ENCODE measurements at regions not wholly inside any gene's neighbourhood (a gene's known extent, or its start where the extent isn't known, plus 50 kb on each side); places are given as distances from the start of the nearest gene placed in this dataset.

DNA sequence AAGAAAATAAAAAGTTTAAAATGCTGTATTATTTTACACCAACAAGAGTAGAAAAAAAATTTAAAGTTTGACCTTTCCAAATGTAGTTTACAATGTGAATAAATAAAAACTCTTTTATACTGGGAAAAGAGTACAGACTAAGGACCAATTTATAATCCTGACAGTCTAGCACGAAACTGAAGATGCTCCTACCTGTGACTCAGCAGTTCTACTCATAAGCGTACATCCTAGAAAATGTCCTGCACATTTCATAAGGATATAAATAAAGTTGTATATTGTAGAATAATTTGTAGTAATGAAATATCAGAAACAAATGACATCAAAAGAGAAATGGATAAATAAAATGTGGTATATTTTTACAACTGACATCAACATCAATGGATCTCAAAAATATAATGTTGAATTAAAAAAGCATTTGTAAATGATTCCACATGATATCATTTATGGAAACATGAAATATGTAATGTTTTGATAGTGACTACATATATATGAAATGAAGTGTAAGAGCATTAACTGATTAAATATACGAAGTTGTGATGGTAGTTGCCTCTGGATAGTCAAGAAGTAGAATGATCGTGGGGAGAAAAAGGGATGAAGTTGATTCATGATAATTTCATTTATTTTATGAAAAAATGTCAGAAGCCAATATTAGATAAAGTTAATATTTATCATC lies 161.3 kb upstream of the CBLB start:
- no peak overlapping the region for H3K4me3 ChIP-seq (ENCODE audit: low read depth, low read length)
- no peak for DNase-seq (ENCODE audit: low read depth)
- TF ChIP-seq, protein P1, sequence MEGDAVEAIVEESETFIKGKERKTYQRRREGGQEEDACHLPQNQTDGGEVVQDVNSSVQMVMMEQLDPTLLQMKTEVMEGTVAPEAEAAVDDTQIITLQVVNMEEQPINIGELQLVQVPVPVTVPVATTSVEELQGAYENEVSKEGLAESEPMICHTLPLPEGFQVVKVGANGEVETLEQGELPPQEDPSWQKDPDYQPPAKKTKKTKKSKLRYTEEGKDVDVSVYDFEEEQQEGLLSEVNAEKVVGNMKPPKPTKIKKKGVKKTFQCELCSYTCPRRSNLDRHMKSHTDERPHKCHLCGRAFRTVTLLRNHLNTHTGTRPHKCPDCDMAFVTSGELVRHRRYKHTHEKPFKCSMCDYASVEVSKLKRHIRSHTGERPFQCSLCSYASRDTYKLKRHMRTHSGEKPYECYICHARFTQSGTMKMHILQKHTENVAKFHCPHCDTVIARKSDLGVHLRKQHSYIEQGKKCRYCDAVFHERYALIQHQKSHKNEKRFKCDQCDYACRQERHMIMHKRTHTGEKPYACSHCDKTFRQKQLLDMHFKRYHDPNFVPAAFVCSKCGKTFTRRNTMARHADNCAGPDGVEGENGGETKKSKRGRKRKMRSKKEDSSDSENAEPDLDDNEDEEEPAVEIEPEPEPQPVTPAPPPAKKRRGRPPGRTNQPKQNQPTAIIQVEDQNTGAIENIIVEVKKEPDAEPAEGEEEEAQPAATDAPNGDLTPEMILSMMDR (conservative IDR thresholded peaks at IDR 0.05; ENCODE audit: low read depth, low read length), result no peak

DNA sequence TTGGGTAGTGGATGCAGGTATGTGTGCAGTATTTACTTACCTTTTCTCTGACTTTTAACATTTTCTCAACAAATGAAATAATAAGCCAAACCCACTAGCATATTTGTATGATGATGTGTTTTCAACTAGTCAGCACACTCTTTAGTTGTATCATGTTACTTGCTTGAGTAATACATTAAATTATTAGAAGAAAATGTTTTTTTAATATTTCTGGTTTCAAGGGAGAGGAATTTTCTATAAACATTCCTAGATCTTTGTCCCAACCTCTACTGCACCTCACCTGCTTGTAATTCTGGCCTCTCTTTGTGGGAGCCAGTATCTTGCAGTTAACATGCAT lies 161.8 kb upstream of the CBLB start:
- TF ChIP-seq, protein P1 (conservative IDR thresholded peaks at IDR 0.05; ENCODE audit: low read depth, low read length), result no peak
- H3K4me3 ChIP-seq (ENCODE audit: low read depth, low read length), result no peak overlapping the region
- no peak for DNase-seq (ENCODE audit: low read depth)

- DNase-seq (ENCODE audit: low read depth), result no peak
- TF ChIP-seq, protein P1 (conservative IDR thresholded peaks at IDR 0.05; ENCODE audit: low read depth, low read length), result no peak
- no peak overlapping the region for H3K4me3 ChIP-seq (ENCODE audit: low read depth, low read length)
These were observed 163.7 kb upstream of the CBLB start for GRCh38 chr3:106032479-106032878.

GRCh38 chr3:106033654-106034053 lies 164.8 kb upstream of the CBLB start:
- no peak overlapping the region for H3K4me3 ChIP-seq (ENCODE audit: low read depth, low read length)
- no peak for DNase-seq (ENCODE audit: low read depth)
- TF ChIP-seq, protein P1 (conservative IDR thresholded peaks at IDR 0.05; ENCODE audit: low read depth, low read length), result no peak

DNA sequence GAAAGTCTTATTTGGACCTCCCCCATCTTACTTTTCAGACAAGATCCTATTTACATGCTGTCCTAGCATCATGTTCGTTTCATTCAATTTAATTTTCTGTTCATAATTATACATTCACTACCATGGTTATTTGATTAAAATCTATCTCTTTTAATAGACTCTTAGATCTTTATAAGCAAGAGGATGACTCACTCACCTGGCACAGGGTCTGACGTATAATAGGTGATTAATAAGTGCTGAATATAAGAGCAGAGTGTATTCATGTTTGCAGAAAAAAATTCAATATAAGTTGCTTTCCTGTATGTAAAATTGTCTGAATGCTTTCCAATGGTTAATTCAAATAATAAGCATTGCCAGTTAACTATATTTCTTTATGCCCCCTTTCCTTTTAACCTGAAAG lies 165.5 kb upstream of the CBLB start:
- DNase-seq (ENCODE audit: low read depth), result no peak
- TF ChIP-seq, protein P1 (conservative IDR thresholded peaks at IDR 0.05; ENCODE audit: low read depth, low read length), result no peak
- H3K4me3 ChIP-seq (ENCODE audit: low read depth, low read length), result no peak overlapping the region

DNA sequence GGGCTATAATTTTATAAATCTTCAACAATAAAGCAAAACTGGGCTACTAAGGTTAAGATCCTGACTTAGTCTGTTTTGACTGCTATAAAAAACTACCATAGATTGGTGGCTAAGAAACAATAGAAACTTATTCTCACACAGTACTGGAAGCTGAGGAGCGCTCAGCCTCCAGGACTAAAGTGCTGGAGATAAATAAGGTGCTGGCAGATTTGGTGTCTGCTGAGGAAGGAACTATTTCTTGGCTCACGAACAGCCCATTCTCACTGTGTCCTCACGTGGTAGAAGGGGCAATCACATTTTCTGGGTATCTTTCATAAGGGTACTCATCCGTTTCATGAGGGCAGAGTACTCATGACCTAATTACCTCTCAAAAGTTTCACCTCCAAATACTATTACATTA lies 166.8 kb upstream of the CBLB start:
- no peak overlapping the region for H3K4me3 ChIP-seq (ENCODE audit: low read depth, low read length)
- no peak for DNase-seq (ENCODE audit: low read depth)
- TF ChIP-seq, protein P1 (conservative IDR thresholded peaks at IDR 0.05; ENCODE audit: low read depth, low read length), result no peak

DNA sequence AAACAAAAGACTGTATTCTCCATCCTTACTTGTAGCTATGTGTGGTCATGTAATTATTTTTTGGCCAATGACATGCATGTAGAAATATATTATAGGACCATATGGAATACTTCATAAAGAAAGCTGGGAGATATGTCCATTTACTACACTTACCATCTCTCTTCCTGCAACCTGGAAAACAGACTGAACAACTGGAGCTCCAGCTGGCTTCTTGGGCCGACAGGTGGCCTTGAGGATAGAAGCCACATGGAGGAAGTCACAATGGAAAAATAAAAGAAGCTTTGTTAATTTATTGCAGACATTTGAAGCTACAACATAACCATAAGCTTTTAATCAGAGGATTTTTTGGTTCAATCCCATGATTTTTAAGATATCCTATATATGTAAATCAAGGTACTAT lies 167.9 kb upstream of the CBLB start:
- TF ChIP-seq, protein P1 (conservative IDR thresholded peaks at IDR 0.05; ENCODE audit: low read depth, low read length), result no peak
- H3K4me3 ChIP-seq (ENCODE audit: low read depth, low read length), result no peak overlapping the region
- DNase-seq (ENCODE audit: low read depth), result no peak
